Esophagus muscularis mucosa (tissue), 4 donors: ENCODE measurements at regions not wholly inside any gene's neighbourhood (a gene's known extent, or its start where the extent isn't known, plus 50 kb on each side); places are given as distances from the start of the nearest gene placed in this dataset.

Experiments
- DNase-seq: peaks from one replicate; pipeline ENCODE4 v3.0.0-alpha.2; 2017; ENCODE audit errors: extremely low spot score
- H3K27ac ChIP-seq, 4 donors: fragments of 200-600 bp; sonication (generic); replicated peaks in 1 of 4; 1 replicate in 3 of 4; 2 replicates in 1 of 4; pipeline ENCODE4 v1.5.1; 2016 to 2019; ENCODE audit warnings: mild to moderate bottlenecking in 1 of 4
- H3K27me3 ChIP-seq, 4 donors: fragments of 200-600 bp; sonication (generic); one replicate each; pipeline versions ENCODE4 v1.5.1 to v1.6.0; 2016 to 2019
- H3K36me3 ChIP-seq, 4 donors: fragments of 200-600 bp; sonication (generic); one replicate each; pipeline ENCODE4 v1.5.1; 2016 to 2019
- H3K4me1 ChIP-seq, 4 donors: fragments of 200-600 bp; sonication (generic); one replicate each; pipeline ENCODE4 v1.5.1; 2016 to 2019
- H3K4me3 ChIP-seq, 4 donors: fragments of 200-600 bp; sonication (generic); 1 replicate in 2 of 4; 2 replicates in 2 of 4; pipeline ENCODE4 v1.5.1; 2016 to 2019; ENCODE audit warnings: mild to moderate bottlenecking in 4 of 4, moderate library complexity in 1 of 4
- H3K9me3 ChIP-seq, 4 donors: fragments of 200-600 bp; sonication (generic); 1 replicate in 3 of 4; 2 replicates in 1 of 4; pipeline ENCODE4 v1.5.1; 2016 to 2019
- CTCF ChIP-seq, 3 experiments: fragments of 200-600 bp in 2 of 3; fragments of 450-650 bp in 1 of 3; sonication (generic) in 2 of 3; IDR thresholded peaks; one replicate each; pipeline ENCODE4 v1.5.1; 2017 to 2019; ENCODE audit warnings: antibody characterized with exemption in 3 of 3, mild to moderate bottlenecking in 2 of 3, moderate library complexity in 1 of 3
- EP300 ChIP-seq: sonication (generic); formaldehyde crosslinking; IDR thresholded peaks from one replicate; pipeline ENCODE4 v1.6.1; 2017; ENCODE audit warnings: antibody characterized with exemption
- POLR2A ChIP-seq: fragments of 450-650 bp; IDR thresholded peaks from one replicate; pipeline ENCODE4 v1.6.1; 2017; ENCODE audit warnings: antibody characterized with exemption, moderate library complexity, mild to moderate bottlenecking, low read depth
- POLR2AphosphoS5 ChIP-seq, 2 donors: sonication (generic); formaldehyde crosslinking; IDR thresholded peaks; one replicate each; pipeline ENCODE4 v1.6.1; 2017; ENCODE audit warnings: antibody characterized with exemption in 2 of 2
- WGBS: methylation state at CpG from one replicate; pipeline ENCODE4 v1.1.5; 2018; 5-methylcytosine and 5-hydroxymethylcytosine counted together
- intact Hi-C: fragments of 100-400 bp; cut with DNase I; formaldehyde crosslinking; loops from one replicate; pipeline ENCODE4 v1.15.1; 2023

GRCh38 chr2:144253743-144254142 lies 266.2 kb downstream of the ZEB2 start:
- Histone ChIP-seq H3K27me3 (no peaks in the 10 kb centered on the region), H3K9me3 (peaks cover 0 to 40% (median 28%) of the 10 kb centered on the region in 4 donors), H3K36me3 (no peaks in the 10 kb centered on the region), H3K4me1 (no peaks in the 10 kb centered on the region), H3K4me3 (no peak overlapping the region), H3K27ac (no peak overlapping the region)
- no peak for TF ChIP-seq CTCF (IDR thresholded peaks at IDR 0.05)
- TF ChIP-seq POLR2AphosphoS5 (IDR thresholded peaks at IDR 0.05): no peak
- no peak for TF ChIP-seq POLR2A
- TF ChIP-seq EP300: no peak
- no peak for DNase-seq
- intact Hi-C loops: no loop called here
- 95% methylated on average over 4 of the region's 4 CpGs for WGBS

GRCh38 chr2:144252694-144253093 lies 267.2 kb downstream of the ZEB2 start:
- H3K4me3 ChIP-seq: no peak overlapping the region
- no peaks in the 10 kb centered on the region for H3K27me3 ChIP-seq
- no peaks in the 10 kb centered on the region for H3K4me1 ChIP-seq
- H3K36me3 ChIP-seq: no peaks in the 10 kb centered on the region
- intact Hi-C loops: no loop called here
- 95% methylated on average over 1 of the region's 1 CpG for WGBS
- peaks cover 0 to 30% (median 20%) of the 10 kb centered on the region in 4 donors for H3K9me3 ChIP-seq
- DNase-seq: no peak
- no peak overlapping the region for H3K27ac ChIP-seq
- TF ChIP-seq POLR2AphosphoS5 (IDR thresholded peaks at IDR 0.05): no peak
- no peak for TF ChIP-seq EP300
- TF ChIP-seq POLR2A: no peak
- TF ChIP-seq CTCF (IDR thresholded peaks at IDR 0.05): no peak

- TF ChIP-seq CTCF (IDR thresholded peaks at IDR 0.05) (no peak), EP300 (no peak), POLR2AphosphoS5 (IDR thresholded peaks at IDR 0.05) (no peak), POLR2A (no peak)
- intact Hi-C loops: no loop called here
- WGBS: 78% methylated on average over 4 of the region's 4 CpGs
- Histone ChIP-seq H3K27me3 (no peaks in the 10 kb centered on the region), H3K9me3 (peaks cover 0 to 21% (median 17%) of the 10 kb centered on the region in 4 donors), H3K4me1 (no peaks in the 10 kb centered on the region), H3K4me3 (no peak overlapping the region), H3K27ac (no peak overlapping the region), H3K36me3 (no peaks in the 10 kb centered on the region)
- DNase-seq: no peak
Measured at GRCh38 chr2:144249035-144249637, 270.8 kb downstream of the ZEB2 start.

GRCh38 chr2:144248350-144249034 lies 271.4 kb downstream of the ZEB2 start:
- no peak for TF ChIP-seq POLR2AphosphoS5 (IDR thresholded peaks at IDR 0.05)
- TF ChIP-seq EP300: no peak
- TF ChIP-seq CTCF (IDR thresholded peaks at IDR 0.05): no peak
- no peak overlapping the region for H3K27ac ChIP-seq
- intact Hi-C loops: no loop called here

More at GRCh38 chr2:144248350-144249034, 271.4 kb downstream of the ZEB2 start:
- Histone ChIP-seq H3K9me3 (peaks cover 0 to 17% (median 11%) of the 10 kb centered on the region in 4 donors), H3K27me3 (no peaks in the 10 kb centered on the region), H3K4me3 (no peak overlapping the region), H3K36me3 (no peaks in the 10 kb centered on the region), H3K4me1 (no peaks in the 10 kb centered on the region)
- DNase-seq: no peak
- WGBS: 98% methylated on average over 4 of the region's 4 CpGs
